ENCODE measurements at regions not wholly inside any gene's neighbourhood (a gene's known extent, or its start where the extent isn't known, plus 50 kb on each side); places are given as distances from the start of the nearest gene placed in this dataset.

DNA sequence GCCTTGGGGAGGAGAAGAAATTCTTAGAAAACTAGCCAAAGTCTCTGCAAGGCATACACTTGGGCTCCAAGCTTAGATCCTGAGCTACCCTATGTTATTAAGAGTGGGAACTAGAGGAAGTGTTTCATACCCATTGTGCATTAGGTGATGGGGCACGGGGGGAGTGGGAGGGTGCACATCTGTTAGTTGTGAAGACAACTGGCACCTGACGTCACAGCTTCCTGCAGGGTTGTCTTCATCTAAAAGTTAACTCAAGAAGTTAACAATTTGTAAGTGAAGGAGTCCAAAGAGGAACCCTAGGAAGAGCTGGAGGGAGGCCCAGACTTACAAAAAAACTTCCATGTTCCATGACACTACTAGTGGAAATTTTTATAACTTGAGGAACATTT, 158.1 kb downstream of the ADRA2A start:
- Histone ChIP-seq H3K4me2 (ENCODE audit: control insufficient read depth, insufficient read depth) (no peak overlapping the region), H3K9ac (ENCODE audit: control insufficient read depth, insufficient read depth, low read length) (no peak overlapping the region), H3K79me2 (ENCODE audit: control insufficient read depth, insufficient read depth, low read length) (no peaks in the 10 kb centered on the region), H3K4me3 (no peak overlapping the region), H3K4me1 (ENCODE audit: control insufficient read depth, insufficient read depth, low read length) (no peaks in the 10 kb centered on the region), H3K36me3 (ENCODE audit: control insufficient read depth in 2 of 2, insufficient read depth in 2 of 2, low read length in 1 of 2) (no peaks in the 10 kb centered on the region), H4K20me1 (ENCODE audit: control insufficient read depth, insufficient read depth) (no peaks in the 10 kb centered on the region), H2AFZ (ENCODE audit: control insufficient read depth, low read depth, low read length) (no peak overlapping the region), H3K27me3 (replicated peaks in 1 of 2; ENCODE audit: control insufficient read depth in 2 of 2, insufficient read depth in 2 of 2, low read length in 1 of 2) (no peaks in the 10 kb centered on the region), H3K27ac (ENCODE audit: control insufficient read depth, insufficient read depth) (no peak overlapping the region), H3K9me3 (replicated peaks; ENCODE audit: control insufficient read depth, insufficient read depth, low read length) (no peaks in the 10 kb centered on the region)
- in situ Hi-C loops (cut with MboI) (no loop called here), intact Hi-C loops (cut with micrococcal nuclease; ENCODE audit: unreplicated experiment) (no loop called here)
- 8% methylated on average over 2 of the region's 2 CpGs for WGBS (ENCODE audit: insufficient coverage, insufficient replicate concordance, low lambda C conversion rate, missing lambda C conversion rate)
- ChIA-PET RAD21 (ENCODE audit: unreplicated experiment) (no interaction called here), SMC1A (ENCODE audit: uncharacterized antibody, unreplicated experiment) (no interaction called here), POLR2A (no interaction called here), CTCF (no interaction called here)
- no peak for FAIRE-seq
- no TSS peak for BruUV-seq (replicated peaks)
- TF ChIP-seq, protein P1, sequence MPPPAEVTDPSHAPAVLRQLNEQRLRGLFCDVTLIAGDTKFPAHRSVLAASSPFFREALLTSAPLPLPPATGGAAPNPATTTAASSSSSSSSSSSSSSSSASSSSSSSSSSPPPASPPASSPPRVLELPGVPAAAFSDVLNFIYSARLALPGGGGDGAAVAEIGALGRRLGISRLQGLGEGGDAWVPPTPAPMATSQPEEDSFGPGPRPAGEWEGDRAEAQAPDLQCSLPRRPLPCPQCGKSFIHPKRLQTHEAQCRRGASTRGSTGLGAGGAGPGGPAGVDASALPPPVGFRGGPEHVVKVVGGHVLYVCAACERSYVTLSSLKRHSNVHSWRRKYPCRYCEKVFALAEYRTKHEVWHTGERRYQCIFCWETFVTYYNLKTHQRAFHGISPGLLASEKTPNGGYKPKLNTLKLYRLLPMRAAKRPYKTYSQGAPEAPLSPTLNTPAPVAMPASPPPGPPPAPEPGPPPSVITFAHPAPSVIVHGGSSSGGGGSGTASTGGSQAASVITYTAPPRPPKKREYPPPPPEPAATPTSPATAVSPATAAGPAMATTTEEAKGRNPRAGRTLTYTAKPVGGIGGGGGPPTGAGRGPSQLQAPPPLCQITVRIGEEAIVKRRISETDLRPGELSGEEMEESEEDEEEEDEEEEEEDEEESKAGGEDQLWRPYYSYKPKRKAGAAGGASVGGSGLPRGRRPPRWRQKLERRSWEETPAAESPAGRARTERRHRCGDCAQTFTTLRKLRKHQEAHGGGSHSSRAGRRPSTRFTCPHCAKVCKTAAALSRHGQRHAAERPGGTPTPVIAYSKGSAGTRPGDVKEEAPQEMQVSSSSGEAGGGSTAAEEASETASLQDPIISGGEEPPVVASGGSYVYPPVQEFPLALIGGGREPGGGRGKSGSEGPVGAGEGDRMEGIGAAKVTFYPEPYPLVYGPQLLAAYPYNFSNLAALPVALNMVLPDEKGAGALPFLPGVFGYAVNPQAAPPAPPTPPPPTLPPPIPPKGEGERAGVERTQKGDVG (CRISPR knock-in tag; IDR thresholded peaks at IDR 0.05) = no peak
- TF ChIP-seq YY1 (IDR thresholded peaks at IDR 0.05; ENCODE audit: low read depth, low read length) = no peak
- no peak for TF ChIP-seq CBFB (IDR thresholded peaks at IDR 0.05; ENCODE audit: low read depth)
- TF ChIP-seq NFIC (IDR thresholded peaks at IDR 0.05; ENCODE audit: low read depth, low read length) = no peak
- no peak for TF ChIP-seq TARDBP (IDR thresholded peaks at IDR 0.05; ENCODE audit: borderline replicate concordance)
- no peak for TF ChIP-seq MTA2 (IDR thresholded peaks at IDR 0.05; ENCODE audit: low read depth)
- TF ChIP-seq FOS (IDR thresholded peaks at IDR 0.05; ENCODE audit: borderline replicate concordance, extremely low read depth, insufficient read length) = no peak
- TF ChIP-seq, protein P2, sequence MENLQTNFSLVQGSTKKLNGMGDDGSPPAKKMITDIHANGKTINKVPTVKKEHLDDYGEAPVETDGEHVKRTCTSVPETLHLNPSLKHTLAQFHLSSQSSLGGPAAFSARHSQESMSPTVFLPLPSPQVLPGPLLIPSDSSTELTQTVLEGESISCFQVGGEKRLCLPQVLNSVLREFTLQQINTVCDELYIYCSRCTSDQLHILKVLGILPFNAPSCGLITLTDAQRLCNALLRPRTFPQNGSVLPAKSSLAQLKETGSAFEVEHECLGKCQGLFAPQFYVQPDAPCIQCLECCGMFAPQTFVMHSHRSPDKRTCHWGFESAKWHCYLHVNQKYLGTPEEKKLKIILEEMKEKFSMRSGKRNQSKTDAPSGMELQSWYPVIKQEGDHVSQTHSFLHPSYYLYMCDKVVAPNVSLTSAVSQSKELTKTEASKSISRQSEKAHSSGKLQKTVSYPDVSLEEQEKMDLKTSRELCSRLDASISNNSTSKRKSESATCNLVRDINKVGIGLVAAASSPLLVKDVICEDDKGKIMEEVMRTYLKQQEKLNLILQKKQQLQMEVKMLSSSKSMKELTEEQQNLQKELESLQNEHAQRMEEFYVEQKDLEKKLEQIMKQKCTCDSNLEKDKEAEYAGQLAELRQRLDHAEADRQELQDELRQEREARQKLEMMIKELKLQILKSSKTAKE (IDR thresholded peaks at IDR 0.05; ENCODE audit: low read depth, poor library complexity, severe bottlenecking) = no peak
- no peak for TF ChIP-seq MEF2A (IDR thresholded peaks at IDR 0.05; ENCODE audit: insufficient read depth, low read depth, low read length)
- TF ChIP-seq ESRRA (IDR thresholded peaks at IDR 0.05; ENCODE audit: low read length) = no peak
- no peak for TF ChIP-seq YBX1 (IDR thresholded peaks at IDR 0.05)
- no peak for TF ChIP-seq PAX5 (IDR thresholded peaks at IDR 0.05; ENCODE audit: borderline replicate concordance, low read depth, low read length)
- TF ChIP-seq PML (IDR thresholded peaks at IDR 0.05; ENCODE audit: low read length) = no peak
- no peak for TF ChIP-seq STAT3 (IDR thresholded peaks at IDR 0.05; ENCODE audit: low read depth, low read length)
- no peak for TF ChIP-seq BCL11A (IDR thresholded peaks at IDR 0.05; ENCODE audit: low read depth, low read length)
- DNase-seq (ENCODE audit: low read depth, low spot score) = no peak
- no peak for ATAC-seq
